WTC11 (cell line): ENCODE measurements at regions not wholly inside any gene's neighbourhood (a gene's known extent, or its start where the extent isn't known, plus 50 kb on each side); places are given as distances from the start of the nearest gene placed in this dataset.

Experiments used
- ATF1 ChIP-seq: sonication (generic); formaldehyde crosslinking; IDR thresholded peaks from 2 replicates; pipeline ENCODE4 v1.8.1; 2023; ENCODE audit warnings: mild to moderate bottlenecking, moderate library complexity, missing genetic modification reagents
- CREB1 ChIP-seq: sonication (generic); formaldehyde crosslinking; IDR thresholded peaks from 2 replicates; pipeline ENCODE4 v1.8.0; 2023; ENCODE audit warnings: mild to moderate bottlenecking, missing genetic modification reagents
- CTCF ChIP-seq: fragments of 200-600 bp; IDR thresholded peaks from 2 replicates; pipeline ENCODE4 v1.8.0; 2022; ENCODE audit warnings: antibody characterized with exemption
- ELF4 ChIP-seq: sonication (generic); formaldehyde crosslinking; IDR thresholded peaks from 2 replicates; pipeline ENCODE4 v1.8.1; 2022; ENCODE audit warnings: low read depth, mild to moderate bottlenecking, moderate library complexity, missing genetic modification reagents
- EMX1 ChIP-seq: fragments of 250-450 bp; sonication (Bioruptor Pico); IDR thresholded peaks from 2 replicates; pipeline ENCODE4 v1.8.0; 2021; ENCODE audit warnings: mild to moderate bottlenecking
- HMGA2 ChIP-seq: fragments of 250-450 bp; sonication (Bioruptor Pico); IDR thresholded peaks from 2 replicates; pipeline ENCODE4 v1.4.0; 2021; ENCODE audit warnings: mild to moderate bottlenecking, moderate library complexity
- NFYB ChIP-seq: sonication (generic); formaldehyde crosslinking; conservative IDR thresholded peaks from 2 replicates; pipeline ENCODE4 v1.8.0; 2022; ENCODE audit warnings: low read depth, missing genetic modification reagents
- NR2C2 ChIP-seq: sonication (generic); formaldehyde crosslinking; IDR thresholded peaks from 2 replicates; pipeline ENCODE4 v1.8.0; 2022; ENCODE audit warnings: mild to moderate bottlenecking, missing genetic modification reagents
- TP53 ChIP-seq: sonication (generic); formaldehyde crosslinking; IDR thresholded peaks from 2 replicates; pipeline ENCODE4 v1.8.1; 2023; ENCODE audit warnings: mild to moderate bottlenecking, missing genetic modification reagents
- ZBTB21 ChIP-seq: sonication (generic); formaldehyde crosslinking; IDR thresholded peaks from 2 replicates; pipeline ENCODE4 v1.8.1; 2023; ENCODE audit warnings: mild to moderate bottlenecking, missing genetic modification reagents, borderline replicate concordance
- ZNF138 ChIP-seq: sonication (generic); formaldehyde crosslinking; conservative IDR thresholded peaks from 2 replicates; pipeline ENCODE4 v1.8.1; 2022; ENCODE audit warnings: mild to moderate bottlenecking, moderate library complexity, missing genetic modification reagents
- ZNF423 ChIP-seq: fragments of 250-450 bp; sonication (Bioruptor Pico); IDR thresholded peaks from 2 replicates; pipeline ENCODE4 v2.1.2; 2022; ENCODE audit warnings: mild to moderate bottlenecking, moderate library complexity
- TF ChIP-seq, protein P1 (sequence below): sonication (generic); formaldehyde crosslinking; IDR thresholded peaks from 2 replicates; pipeline ENCODE4 v1.8.0; 2022; ENCODE audit warnings: mild to moderate bottlenecking, missing genetic modification reagents
- TF ChIP-seq, protein P2 (sequence below): sonication (generic); formaldehyde crosslinking; IDR thresholded peaks from 2 replicates; pipeline ENCODE4 v1.8.1; 2022; ENCODE audit warnings: low read depth, missing genetic modification reagents, borderline replicate concordance

DNA sequence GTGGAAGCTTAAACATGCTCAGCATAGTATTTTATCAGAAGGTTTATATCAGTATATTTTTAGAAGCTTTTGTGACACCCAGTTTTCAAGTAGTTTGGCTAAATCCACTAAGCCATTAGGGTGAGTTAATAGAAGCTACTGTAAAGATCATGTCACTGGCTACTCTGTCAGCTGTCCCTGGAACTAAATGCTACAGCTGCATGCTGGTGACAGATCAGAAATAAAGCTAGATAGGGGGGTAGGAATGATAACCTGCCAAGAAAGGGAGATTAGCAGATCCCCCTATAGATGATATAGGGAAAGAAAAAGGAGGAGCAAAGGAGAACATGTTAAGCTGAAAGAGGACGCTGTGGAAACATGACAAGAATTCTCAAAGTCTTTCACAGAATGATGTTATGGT is 363.2 kb downstream of the QKI start:
- no peak for TF ChIP-seq HMGA2 (CRISPR knock-in tag)
- TF ChIP-seq CTCF: no peak
- TF ChIP-seq, protein P1, sequence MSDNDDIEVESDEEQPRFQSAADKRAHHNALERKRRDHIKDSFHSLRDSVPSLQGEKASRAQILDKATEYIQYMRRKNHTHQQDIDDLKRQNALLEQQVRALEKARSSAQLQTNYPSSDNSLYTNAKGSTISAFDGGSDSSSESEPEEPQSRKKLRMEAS (CRISPR knock-in tag): no peak
- no peak for TF ChIP-seq NFYB
- TF ChIP-seq TP53 (CRISPR knock-in tag): no peak
- no peak for TF ChIP-seq ATF1 (CRISPR knock-in tag)
- TF ChIP-seq, protein P2, sequence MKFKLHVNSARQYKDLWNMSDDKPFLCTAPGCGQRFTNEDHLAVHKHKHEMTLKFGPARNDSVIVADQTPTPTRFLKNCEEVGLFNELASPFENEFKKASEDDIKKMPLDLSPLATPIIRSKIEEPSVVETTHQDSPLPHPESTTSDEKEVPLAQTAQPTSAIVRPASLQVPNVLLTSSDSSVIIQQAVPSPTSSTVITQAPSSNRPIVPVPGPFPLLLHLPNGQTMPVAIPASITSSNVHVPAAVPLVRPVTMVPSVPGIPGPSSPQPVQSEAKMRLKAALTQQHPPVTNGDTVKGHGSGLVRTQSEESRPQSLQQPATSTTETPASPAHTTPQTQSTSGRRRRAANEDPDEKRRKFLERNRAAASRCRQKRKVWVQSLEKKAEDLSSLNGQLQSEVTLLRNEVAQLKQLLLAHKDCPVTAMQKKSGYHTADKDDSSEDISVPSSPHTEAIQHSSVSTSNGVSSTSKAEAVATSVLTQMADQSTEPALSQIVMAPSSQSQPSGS: no peak
- TF ChIP-seq NR2C2 (CRISPR knock-in tag): no peak
- no peak for TF ChIP-seq ELF4 (CRISPR knock-in tag)
- no peak for TF ChIP-seq ZNF138 (CRISPR knock-in tag)
- TF ChIP-seq CREB1 (CRISPR knock-in tag): no peak
- TF ChIP-seq EMX1 (CRISPR knock-in tag): no peak
- no peak for TF ChIP-seq ZBTB21 (CRISPR knock-in tag)
- TF ChIP-seq ZNF423 (CRISPR knock-in tag): no peak
